Transverse colon (tissue), 3 donors: ENCODE measurements at regions not wholly inside any gene's neighbourhood (a gene's known extent, or its start where the extent isn't known, plus 50 kb on each side); places are given as distances from the start of the nearest gene placed in this dataset.

Source experiments
- EP300 ChIP-seq: sonication (generic); formaldehyde crosslinking; IDR thresholded peaks from one replicate; pipeline ENCODE4 v1.6.1; 2017; ENCODE audit warnings: antibody characterized with exemption, low read depth
- TF ChIP-seq, protein P1 (sequence below), 5 experiments: fragments of 200-600 bp in 3 of 5; fragments of 450-650 bp in 2 of 5; sonication (generic) in 3 of 5; IDR thresholded peaks; 1 replicate in 2 of 5; 2 replicates in 3 of 5; pipeline ENCODE4 v1.5.1; 2016 to 2017; ENCODE audit warnings: antibody characterized with exemption in 5 of 5, inconsistent platforms in 3 of 5, mild to moderate bottlenecking in 2 of 5, moderate library complexity in 1 of 5

DNA sequence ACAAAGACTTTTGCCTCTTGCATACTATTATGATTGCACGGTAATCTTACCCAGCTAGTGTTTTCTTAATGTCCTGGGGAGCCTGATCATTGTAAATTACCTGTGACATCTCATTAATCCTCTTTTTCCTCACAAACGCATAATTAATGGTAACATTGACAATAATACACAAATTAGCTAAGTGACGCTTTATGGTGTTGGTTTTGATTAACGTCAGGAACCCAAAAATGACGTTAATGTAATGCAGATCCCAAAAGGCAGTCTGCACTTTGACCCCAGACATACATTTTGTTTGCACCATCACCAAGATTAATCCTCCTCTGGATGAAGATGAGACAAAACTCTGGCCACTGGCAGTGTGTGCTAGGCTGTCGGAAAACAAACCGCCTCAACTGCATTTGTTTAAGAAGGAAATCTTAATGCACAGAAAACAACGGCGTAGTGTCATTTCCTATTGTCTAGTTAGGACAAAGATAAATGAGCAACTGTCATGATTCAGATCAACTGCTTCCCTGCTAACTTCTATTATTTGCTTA, 83.9 kb upstream of the CDIN1 start:
- TF ChIP-seq, protein P1, sequence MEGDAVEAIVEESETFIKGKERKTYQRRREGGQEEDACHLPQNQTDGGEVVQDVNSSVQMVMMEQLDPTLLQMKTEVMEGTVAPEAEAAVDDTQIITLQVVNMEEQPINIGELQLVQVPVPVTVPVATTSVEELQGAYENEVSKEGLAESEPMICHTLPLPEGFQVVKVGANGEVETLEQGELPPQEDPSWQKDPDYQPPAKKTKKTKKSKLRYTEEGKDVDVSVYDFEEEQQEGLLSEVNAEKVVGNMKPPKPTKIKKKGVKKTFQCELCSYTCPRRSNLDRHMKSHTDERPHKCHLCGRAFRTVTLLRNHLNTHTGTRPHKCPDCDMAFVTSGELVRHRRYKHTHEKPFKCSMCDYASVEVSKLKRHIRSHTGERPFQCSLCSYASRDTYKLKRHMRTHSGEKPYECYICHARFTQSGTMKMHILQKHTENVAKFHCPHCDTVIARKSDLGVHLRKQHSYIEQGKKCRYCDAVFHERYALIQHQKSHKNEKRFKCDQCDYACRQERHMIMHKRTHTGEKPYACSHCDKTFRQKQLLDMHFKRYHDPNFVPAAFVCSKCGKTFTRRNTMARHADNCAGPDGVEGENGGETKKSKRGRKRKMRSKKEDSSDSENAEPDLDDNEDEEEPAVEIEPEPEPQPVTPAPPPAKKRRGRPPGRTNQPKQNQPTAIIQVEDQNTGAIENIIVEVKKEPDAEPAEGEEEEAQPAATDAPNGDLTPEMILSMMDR (IDR thresholded peaks at IDR 0.05): no peak
- TF ChIP-seq EP300: no peak
